Fibroblast of skin of right biceps (primary cell): ENCODE measurements at regions not wholly inside any gene's neighbourhood (a gene's known extent, or its start where the extent isn't known, plus 50 kb on each side); places are given as distances from the start of the nearest gene placed in this dataset.

ENCODE experiments used
- DNase-seq: peaks from one replicate; pipeline ENCODE4 v3.0.0-alpha.2; 2013

- DNase-seq: no peak
Measured at GRCh38 chr2:220293966-220294365, 666.5 kb downstream of the SLC4A3 start.

GRCh38 chr2:220296174-220296573 is 668.7 kb downstream of the SLC4A3 start:
- DNase-seq: no peak

DNA sequence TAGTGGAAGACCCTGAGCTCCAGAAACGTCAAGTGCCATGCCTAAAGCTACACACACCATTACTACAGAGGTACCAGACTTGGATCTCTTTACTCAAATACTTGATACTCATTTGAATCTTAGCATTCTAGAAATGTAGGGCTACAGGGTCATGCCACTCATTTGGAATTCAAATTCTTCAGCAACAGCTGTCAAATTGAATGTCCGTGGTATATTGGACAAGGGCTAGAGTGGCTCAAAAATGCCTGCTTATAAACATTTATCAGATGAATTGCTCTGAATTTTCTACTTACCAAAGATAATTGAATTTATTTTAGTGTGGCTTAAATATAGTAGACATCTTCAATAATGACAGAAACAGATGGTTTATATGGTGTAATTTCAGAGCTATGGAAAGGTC is 669.7 kb downstream of the SLC4A3 start:
- no peak for DNase-seq

DNA sequence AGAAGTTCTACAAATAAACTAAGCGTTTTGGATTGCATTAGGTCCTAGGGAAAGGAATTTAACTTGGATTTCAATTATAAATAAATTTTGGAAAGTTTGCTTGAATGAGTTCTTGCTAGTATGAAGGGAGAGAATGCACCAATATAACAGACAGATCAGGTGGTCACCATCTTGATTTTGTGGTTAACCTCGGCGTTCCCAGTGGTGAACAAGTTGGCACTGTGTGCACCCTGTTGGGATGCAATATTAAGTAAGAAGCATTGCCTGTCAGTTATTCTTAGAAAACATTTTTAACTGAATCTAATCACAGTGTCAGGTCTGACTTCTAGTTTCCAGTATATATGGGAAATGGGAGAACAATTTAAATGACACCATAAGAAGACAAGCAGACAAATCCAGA is 673.4 kb downstream of the SLC4A3 start:
- no peak for DNase-seq

- no peak for DNase-seq
Measured at GRCh38 chr2:220302756-220303155, 675.3 kb downstream of the SLC4A3 start.

GRCh38 chr2:220309215-220309614 is 681.8 kb downstream of the SLC4A3 start:
- DNase-seq: no peak

DNA sequence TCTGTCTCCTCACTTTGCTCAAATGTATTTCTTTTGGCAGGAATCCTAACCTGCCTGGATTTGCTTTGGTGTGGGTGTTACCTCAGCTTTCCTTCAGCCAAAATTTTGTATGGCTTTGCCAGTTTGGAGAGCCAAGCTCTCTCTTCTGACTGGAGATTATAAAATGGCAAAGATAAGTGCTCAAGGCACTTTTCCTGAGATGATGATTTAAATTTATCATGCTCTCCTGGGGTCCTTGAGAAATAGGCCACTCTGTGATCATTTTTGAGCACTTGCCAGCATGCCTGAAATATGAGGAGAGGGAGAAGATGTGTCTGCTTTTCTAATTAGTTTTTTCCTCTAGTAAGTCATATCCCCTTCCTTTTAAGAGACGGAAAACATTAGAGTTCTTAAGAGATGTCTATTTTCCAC is 683.0 kb downstream of the SLC4A3 start:
- no peak for DNase-seq

- peak; percentile 15 for DNase-seq
Measured at GRCh38 chr2:220315098-220315823, 687.8 kb downstream of the SLC4A3 start.

GRCh38 chr2:220318037-220318436 is 690.6 kb downstream of the SLC4A3 start:
- DNase-seq: no peak

GRCh38 chr2:220318508-220318907 is 691.1 kb downstream of the SLC4A3 start:
- no peak for DNase-seq

- DNase-seq: no peak
Measured at GRCh38 chr2:220320326-220320725, 692.9 kb downstream of the SLC4A3 start.

GRCh38 chr2:220332886-220333285 is 705.5 kb downstream of the SLC4A3 start:
- DNase-seq: no peak

GRCh38 chr2:220334210-220334609 is 706.8 kb downstream of the SLC4A3 start:
- DNase-seq: peak; percentile 32

- DNase-seq: no peak
Measured at GRCh38 chr2:220334871-220335590, 707.6 kb downstream of the SLC4A3 start.

GRCh38 chr2:220335591-220335915 is 708.1 kb downstream of the SLC4A3 start:
- no peak for DNase-seq

GRCh38 chr2:220336771-220337170 is 709.3 kb downstream of the SLC4A3 start:
- no peak for DNase-seq

GRCh38 chr2:220337611-220338440 is 710.4 kb downstream of the SLC4A3 start:
- DNase-seq: no peak

DNA sequence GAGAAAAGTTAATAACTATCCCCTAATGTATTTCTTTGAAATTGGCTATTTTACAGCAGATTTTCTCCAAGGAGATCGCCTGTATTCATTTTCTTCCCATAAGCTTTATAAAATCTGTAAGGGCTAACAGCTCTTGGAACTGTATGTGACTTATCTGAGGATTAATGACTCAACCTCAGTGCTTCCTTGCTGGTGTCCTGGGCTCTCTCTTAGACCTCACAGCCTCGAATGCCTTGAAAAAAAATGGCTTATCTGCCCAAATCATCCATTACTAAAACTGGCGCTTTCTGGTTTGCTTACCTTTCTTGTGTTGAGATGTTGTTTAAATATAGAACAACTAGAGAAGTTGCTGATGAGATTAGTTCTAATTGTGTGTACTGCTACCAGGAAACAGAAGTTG is 713.6 kb downstream of the SLC4A3 start:
- no peak for DNase-seq

- DNase-seq: no peak
Measured at GRCh38 chr2:220346919-220347318, 719.5 kb downstream of the SLC4A3 start.

GRCh38 chr2:220347626-220348025 is 720.2 kb downstream of the SLC4A3 start:
- DNase-seq: no peak

GRCh38 chr2:220348206-220348605 is 720.8 kb downstream of the SLC4A3 start:
- no peak for DNase-seq

DNA sequence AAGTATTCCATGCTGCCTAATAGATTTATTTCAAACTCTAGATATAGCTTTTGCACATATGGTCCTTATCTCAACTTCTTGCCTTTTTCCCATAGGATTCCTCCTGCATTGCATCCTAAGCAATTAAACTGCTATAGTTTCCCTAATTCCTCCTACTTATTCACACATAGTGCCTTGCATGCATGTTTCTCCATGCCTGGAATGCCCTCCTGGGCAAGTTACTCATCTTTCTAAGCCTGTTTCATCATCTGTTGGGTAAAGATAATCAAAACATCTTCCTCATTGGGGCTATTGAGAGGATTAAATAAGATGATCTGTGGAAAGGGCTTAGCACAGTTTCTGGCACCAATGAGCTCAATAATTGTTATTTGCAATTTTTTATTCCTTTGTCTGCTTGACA is 726.5 kb downstream of the SLC4A3 start:
- no peak for DNase-seq

GRCh38 chr2:220356076-220356475 is 728.6 kb downstream of the SLC4A3 start:
- no peak for DNase-seq

DNA sequence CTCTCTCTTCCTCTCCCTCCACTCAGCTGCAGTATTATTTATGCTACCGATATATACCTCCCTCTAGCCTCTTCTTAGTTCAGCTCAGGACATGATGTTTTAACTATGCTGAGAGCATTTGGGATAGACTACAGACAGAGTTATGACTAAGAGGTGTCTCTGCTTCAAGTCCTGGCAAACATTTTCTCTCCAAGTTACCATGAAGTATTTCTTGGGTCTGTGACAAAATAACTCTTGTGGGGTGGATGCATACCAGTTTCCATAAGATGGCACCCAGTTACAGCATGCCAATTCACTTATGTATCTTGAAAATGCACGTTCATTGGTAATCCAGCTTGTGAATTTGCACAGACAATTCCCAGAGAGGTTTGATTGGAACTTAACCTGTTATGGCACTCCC is 737.6 kb downstream of the SLC4A3 start:
- peak; percentile 52 for DNase-seq
